ENCODE measurements at regions not wholly inside any gene's neighbourhood (a gene's known extent, or its start where the extent isn't known, plus 50 kb on each side); places are given as distances from the start of the nearest gene placed in this dataset.

- DNase-seq: no peak
- CTCF ChIA-PET: no interaction called here
- Mint-ChIP-seq H3K36me3 (ENCODE audit: insufficient read depth, unreplicated experiment) (no peaks in the 10 kb centered on the region), H3K4me3 (ENCODE audit: low read depth, unreplicated experiment) (no peak overlapping the region), H3K9me3 (ENCODE audit: low read depth, unreplicated experiment) (peaks cover 30% of the 10 kb centered on the region), H3K4me1 (ENCODE audit: low read depth, unreplicated experiment) (no peaks in the 10 kb centered on the region), H3K27me3 (ENCODE audit: unreplicated experiment) (no peaks in the 10 kb centered on the region), H3K27ac (ENCODE audit: unreplicated experiment) (no peak overlapping the region)
- intact Hi-C loops (cut with micrococcal nuclease; ENCODE audit: unreplicated experiment): no loop called here
- TF ChIP-seq, protein P1, sequence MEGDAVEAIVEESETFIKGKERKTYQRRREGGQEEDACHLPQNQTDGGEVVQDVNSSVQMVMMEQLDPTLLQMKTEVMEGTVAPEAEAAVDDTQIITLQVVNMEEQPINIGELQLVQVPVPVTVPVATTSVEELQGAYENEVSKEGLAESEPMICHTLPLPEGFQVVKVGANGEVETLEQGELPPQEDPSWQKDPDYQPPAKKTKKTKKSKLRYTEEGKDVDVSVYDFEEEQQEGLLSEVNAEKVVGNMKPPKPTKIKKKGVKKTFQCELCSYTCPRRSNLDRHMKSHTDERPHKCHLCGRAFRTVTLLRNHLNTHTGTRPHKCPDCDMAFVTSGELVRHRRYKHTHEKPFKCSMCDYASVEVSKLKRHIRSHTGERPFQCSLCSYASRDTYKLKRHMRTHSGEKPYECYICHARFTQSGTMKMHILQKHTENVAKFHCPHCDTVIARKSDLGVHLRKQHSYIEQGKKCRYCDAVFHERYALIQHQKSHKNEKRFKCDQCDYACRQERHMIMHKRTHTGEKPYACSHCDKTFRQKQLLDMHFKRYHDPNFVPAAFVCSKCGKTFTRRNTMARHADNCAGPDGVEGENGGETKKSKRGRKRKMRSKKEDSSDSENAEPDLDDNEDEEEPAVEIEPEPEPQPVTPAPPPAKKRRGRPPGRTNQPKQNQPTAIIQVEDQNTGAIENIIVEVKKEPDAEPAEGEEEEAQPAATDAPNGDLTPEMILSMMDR (IDR thresholded peaks at IDR 0.05; ENCODE audit: unreplicated experiment): no peak
- BruUV-seq (replicated peaks): no TSS peak
These were observed 480.3 kb upstream of the ADAMTS16 start for GRCh38 chr5:4659851-4660250.

GRCh38 chr5:4661326-4661725 is 478.8 kb upstream of the ADAMTS16 start:
- intact Hi-C loops (cut with micrococcal nuclease; ENCODE audit: unreplicated experiment): no loop called here
- H3K4me1 Mint-ChIP-seq (ENCODE audit: low read depth, unreplicated experiment): no peaks in the 10 kb centered on the region
- H3K27ac Mint-ChIP-seq (ENCODE audit: unreplicated experiment): no peak overlapping the region
- DNase-seq: no peak
- TF ChIP-seq, protein P1 (IDR thresholded peaks at IDR 0.05; ENCODE audit: unreplicated experiment): no peak
- H3K36me3 Mint-ChIP-seq (ENCODE audit: insufficient read depth, unreplicated experiment): no peaks in the 10 kb centered on the region
- no peaks in the 10 kb centered on the region for H3K27me3 Mint-ChIP-seq (ENCODE audit: unreplicated experiment)
- CTCF ChIA-PET: no interaction called here
- H3K9me3 Mint-ChIP-seq (ENCODE audit: low read depth, unreplicated experiment): peaks cover 29% of the 10 kb centered on the region
- no peak overlapping the region for H3K4me3 Mint-ChIP-seq (ENCODE audit: low read depth, unreplicated experiment)
- no TSS peak for BruUV-seq (replicated peaks)

DNA sequence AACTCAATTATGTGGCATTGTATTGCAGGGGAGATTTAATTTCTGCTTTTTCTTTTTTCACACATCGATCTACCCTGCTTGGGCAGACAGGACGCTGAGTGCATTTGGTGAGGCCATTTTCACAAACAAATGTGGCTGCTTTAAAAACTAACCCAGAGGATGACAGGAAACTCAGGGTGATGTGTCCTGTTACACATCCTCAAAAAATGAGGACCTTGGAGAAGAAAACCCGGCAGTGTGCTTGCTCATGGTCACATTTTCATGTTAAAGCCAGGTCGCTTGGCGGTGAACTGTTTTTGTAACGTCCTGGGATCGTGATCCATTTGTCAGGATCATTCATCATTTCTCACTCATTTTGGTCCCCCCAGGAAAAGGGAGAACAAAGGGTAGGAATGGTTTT is 478.3 kb upstream of the ADAMTS16 start:
- H3K36me3 Mint-ChIP-seq (ENCODE audit: insufficient read depth, unreplicated experiment): no peaks in the 10 kb centered on the region
- DNase-seq: no peak
- H3K4me1 Mint-ChIP-seq (ENCODE audit: low read depth, unreplicated experiment): no peaks in the 10 kb centered on the region
- no TSS peak for BruUV-seq (replicated peaks)
- H3K27ac Mint-ChIP-seq (ENCODE audit: unreplicated experiment): no peak overlapping the region
- no peaks in the 10 kb centered on the region for H3K27me3 Mint-ChIP-seq (ENCODE audit: unreplicated experiment)
- CTCF ChIA-PET: no interaction called here
- H3K9me3 Mint-ChIP-seq (ENCODE audit: low read depth, unreplicated experiment): peaks cover 27% of the 10 kb centered on the region
- H3K4me3 Mint-ChIP-seq (ENCODE audit: low read depth, unreplicated experiment): no peak overlapping the region
- intact Hi-C loops (cut with micrococcal nuclease; ENCODE audit: unreplicated experiment): no loop called here
- TF ChIP-seq, protein P1 (IDR thresholded peaks at IDR 0.05; ENCODE audit: unreplicated experiment): no peak

GRCh38 chr5:4662756-4663155 is 477.4 kb upstream of the ADAMTS16 start:
- CTCF ChIA-PET: no interaction called here
- H3K9me3 Mint-ChIP-seq (ENCODE audit: low read depth, unreplicated experiment): peaks cover 27% of the 10 kb centered on the region
- H3K27ac Mint-ChIP-seq (ENCODE audit: unreplicated experiment): no peak overlapping the region
- no peak for DNase-seq
- no peaks in the 10 kb centered on the region for H3K36me3 Mint-ChIP-seq (ENCODE audit: insufficient read depth, unreplicated experiment)
- no peaks in the 10 kb centered on the region for H3K4me1 Mint-ChIP-seq (ENCODE audit: low read depth, unreplicated experiment)
- H3K4me3 Mint-ChIP-seq (ENCODE audit: low read depth, unreplicated experiment): no peak overlapping the region
- intact Hi-C loops (cut with micrococcal nuclease; ENCODE audit: unreplicated experiment): no loop called here
- TF ChIP-seq, protein P1 (IDR thresholded peaks at IDR 0.05; ENCODE audit: unreplicated experiment): no peak
- no peaks in the 10 kb centered on the region for H3K27me3 Mint-ChIP-seq (ENCODE audit: unreplicated experiment)
- no TSS peak for BruUV-seq (replicated peaks)

GRCh38 chr5:4665911-4666310 is 474.2 kb upstream of the ADAMTS16 start:
- TF ChIP-seq, protein P1 (IDR thresholded peaks at IDR 0.05; ENCODE audit: unreplicated experiment): no peak
- BruUV-seq (replicated peaks): no TSS peak
- no peaks in the 10 kb centered on the region for H3K27me3 Mint-ChIP-seq (ENCODE audit: unreplicated experiment)
- intact Hi-C loops (cut with micrococcal nuclease; ENCODE audit: unreplicated experiment): no loop called here
- peaks cover 10% of the 10 kb centered on the region for H3K9me3 Mint-ChIP-seq (ENCODE audit: low read depth, unreplicated experiment)
- no peaks in the 10 kb centered on the region for H3K36me3 Mint-ChIP-seq (ENCODE audit: insufficient read depth, unreplicated experiment)
- H3K4me1 Mint-ChIP-seq (ENCODE audit: low read depth, unreplicated experiment): no peaks in the 10 kb centered on the region
- DNase-seq: no peak
- no peak overlapping the region for H3K27ac Mint-ChIP-seq (ENCODE audit: unreplicated experiment)
- CTCF ChIA-PET: no interaction called here
- no peak overlapping the region for H3K4me3 Mint-ChIP-seq (ENCODE audit: low read depth, unreplicated experiment)
